ENCODE measurements at regions not wholly inside any gene's neighbourhood (a gene's known extent, or its start where the extent isn't known, plus 50 kb on each side); places are given as distances from the start of the nearest gene placed in this dataset.
"Not testable (repeated sequence)": the region's sequence is repeated elsewhere in the genome, so short reads cannot be mapped to it uniquely, and the experiment has no call there.

- DNase-seq, result no peak
Measured at GRCh38 chr7:116384936-116385635, 114.5 kb upstream of the CAV2 start.

DNA sequence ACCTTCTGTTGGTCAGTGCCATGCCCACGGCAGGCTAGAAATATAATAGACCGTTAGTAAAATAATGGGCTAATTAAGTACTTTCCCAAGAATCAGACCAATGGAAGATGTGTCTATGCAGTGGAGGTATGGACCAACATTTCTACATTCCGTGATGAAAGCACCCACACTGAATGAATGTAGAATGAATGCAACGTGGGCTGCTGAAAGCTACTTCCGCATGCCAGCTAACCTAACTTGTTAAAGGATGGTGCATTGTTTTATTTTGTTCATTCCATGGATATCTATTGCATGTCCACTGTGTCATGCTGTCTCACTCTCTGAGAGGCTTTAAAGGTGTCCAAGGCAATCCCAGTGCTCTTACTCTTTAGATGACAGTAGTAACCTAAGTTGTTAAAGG lies 112.9 kb upstream of the CAV2 start:
- DNase-seq, result no peak

DNA sequence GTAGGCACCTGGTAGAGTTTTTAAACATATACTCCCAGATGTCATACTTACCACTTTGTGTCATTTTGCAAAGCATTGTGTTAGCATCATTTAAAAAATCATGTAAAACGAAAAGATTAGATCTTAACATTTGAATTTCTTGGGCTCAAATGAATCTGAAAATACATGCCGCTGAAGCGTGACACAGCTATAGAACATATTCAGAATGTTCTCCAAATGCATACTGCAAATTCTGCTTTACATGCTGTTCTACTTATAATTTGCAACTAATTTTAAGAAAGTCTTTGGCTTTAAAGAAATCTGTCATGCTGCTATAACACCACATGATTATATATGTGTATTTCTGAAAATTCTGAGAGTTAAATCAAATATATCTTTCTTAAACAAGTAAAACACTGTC lies 109.2 kb upstream of the CAV2 start:
- no peak for DNase-seq

DNA sequence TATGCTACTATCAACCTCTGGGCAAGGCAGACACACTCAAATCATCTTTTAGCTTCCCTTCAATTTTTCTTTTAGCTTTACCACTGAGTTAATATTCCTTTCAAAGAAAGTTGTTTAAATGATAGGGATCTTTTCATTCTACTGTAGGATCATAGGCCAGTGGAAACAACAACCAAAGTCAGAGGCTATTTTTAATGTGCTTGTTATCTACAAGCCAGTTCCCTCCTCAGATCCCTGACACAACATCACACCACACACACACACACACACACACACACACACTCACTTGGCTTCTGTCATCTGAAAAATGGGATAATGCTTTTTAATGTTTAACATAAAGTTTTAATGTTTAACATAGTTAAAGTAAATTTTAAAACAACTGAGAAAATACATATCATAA lies 106.7 kb upstream of the CAV2 start:
- no peak for DNase-seq

DNA sequence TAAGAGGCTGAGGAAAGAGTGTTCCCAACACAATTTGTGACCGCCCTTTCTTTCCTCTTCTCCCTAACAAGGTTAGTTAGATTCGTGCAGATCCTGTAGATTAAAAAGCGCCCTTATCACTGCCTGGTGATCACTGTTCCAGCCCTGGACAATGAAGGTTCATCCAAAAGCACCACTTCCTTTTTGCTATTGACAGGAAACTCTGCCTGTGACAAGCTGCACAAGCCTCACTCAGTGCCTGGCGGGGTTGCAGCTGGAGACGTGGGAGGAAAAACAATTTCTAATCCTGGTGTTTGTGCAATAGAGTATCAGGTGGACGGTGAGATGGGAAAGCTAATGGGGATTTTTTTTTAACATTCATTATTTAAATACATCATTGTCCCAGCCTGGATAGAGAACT lies 105.9 kb upstream of the CAV2 start:
- DNase-seq, result no peak

DNA sequence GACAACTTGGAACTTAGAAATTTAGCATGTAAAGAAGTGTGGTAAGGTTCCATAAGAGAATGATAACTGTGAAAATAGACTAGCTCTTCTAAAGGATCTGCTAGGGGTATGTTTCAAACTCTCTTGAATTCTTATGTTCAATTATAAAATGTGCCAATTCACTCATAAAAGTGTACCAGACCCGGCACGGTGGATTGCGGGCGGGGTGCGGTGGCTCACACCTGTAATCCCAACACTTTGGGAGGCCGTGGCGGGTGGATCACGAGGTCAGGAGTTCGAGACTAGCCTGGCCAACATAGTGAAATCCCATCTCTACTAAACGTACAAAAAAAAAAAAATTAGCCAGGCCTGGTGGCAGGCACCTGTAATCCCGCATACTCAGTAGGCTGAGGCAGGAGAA lies 105.4 kb upstream of the CAV2 start:
- no peak for DNase-seq

GRCh38 chr7:116395141-116395791 lies 104.3 kb upstream of the CAV2 start:
- no peak for DNase-seq

DNA sequence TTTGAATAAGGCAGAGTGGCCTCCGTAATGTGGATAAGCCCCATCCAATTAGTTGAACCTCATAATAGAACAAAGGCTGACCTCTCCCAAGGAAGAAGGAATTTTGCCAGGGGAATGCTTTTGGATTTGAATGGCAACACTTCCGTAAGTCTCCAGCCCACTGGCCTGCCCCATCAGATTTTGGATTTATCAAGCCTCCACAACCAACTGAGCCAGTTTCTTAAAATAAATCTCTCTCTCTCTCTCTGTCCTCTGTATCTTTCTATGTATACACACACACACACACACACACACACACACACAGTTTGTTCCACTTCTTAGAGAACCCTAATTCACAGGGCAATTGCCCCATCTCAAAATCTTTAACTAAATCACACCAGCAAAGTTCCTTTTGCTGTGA lies 100.9 kb upstream of the CAV2 start:
- no peak for DNase-seq

- no peak for DNase-seq
Measured at GRCh38 chr7:116399819-116400218, 99.7 kb upstream of the CAV2 start.

DNA sequence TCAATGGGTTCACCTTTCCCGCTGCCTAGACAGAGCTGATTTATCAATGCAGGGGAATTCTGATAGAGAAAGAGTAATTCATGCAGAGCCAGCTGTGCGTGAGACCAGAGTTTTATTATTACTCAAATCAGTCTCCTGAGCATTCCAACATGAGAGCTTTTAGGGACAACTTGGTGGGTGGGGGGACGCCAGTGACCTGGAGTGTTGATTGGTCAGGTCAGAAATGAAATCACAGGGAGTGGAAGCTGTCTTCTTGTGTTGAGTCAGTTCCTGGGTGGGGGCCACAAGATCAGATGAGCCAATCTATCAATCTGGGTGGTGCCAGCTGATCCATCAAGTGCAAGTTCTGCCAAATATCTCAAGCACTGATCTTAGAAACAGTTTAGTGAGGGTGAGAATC lies 99.0 kb upstream of the CAV2 start:
- no peak for DNase-seq

DNA sequence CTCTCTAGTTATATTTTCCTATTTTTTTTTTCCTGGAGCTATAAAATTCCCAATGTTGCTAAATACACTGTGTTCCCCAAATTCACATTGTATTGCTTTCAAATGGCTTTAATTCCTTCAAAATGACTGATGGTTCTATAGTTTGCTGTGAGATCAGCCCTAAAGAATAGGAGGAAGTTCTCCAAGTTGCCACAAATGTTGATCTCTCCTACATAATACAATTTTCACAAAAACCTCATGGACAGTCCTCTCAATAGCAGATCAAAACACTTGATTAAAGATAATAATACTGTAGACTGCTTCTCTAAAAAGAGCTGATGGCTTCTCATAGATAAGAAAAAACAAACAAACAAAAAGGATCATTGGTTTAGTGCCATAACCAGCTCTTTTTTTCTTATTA lies 97.8 kb upstream of the CAV2 start:
- no peak for DNase-seq

- no peak for DNase-seq
Measured at GRCh38 chr7:116403265-116403664, 96.3 kb upstream of the CAV2 start.

DNA sequence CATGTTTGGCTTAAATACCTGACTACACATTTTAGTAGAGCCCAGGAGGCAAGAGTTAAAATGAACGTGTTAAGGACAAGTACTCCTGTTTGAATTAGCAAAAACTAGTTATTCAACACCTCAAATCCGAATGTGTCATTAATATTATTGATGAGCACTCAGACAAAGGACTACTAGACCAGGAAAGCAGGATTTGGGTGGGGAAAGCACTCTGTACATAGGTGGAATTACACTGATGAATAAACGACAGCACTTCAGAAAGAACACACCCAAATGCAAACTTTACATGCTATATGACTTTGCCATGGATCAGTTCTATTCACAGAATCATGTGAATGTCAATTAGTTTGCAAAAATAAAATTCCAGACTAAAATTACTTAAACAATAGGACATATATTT lies 95.1 kb upstream of the CAV2 start:
- no peak for DNase-seq

DNA sequence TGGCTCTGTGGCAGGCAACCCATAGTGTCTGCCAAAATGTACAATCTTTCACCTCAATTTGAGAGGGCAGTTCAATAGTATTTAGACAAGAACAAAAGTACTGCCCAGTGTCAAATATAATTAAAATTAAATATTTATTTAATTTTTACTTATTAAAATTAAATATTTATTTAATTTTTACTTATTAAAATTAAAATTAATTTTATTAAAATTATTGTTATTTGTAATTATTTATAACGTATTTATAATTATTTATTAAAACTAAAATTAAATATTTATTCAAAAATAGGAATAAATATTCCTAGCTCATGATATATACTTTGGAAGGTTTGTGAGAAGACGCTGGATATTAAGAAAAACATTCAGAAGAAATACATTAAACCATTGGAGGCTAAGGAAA lies 93.7 kb upstream of the CAV2 start:
- no peak for DNase-seq

- DNase-seq, result no peak
Measured at GRCh38 chr7:116407165-116407564, 92.4 kb upstream of the CAV2 start.

- no peak for DNase-seq
Measured at GRCh38 chr7:116408166-116408565, 91.4 kb upstream of the CAV2 start.

GRCh38 chr7:116408831-116409453 lies 90.6 kb upstream of the CAV2 start:
- DNase-seq, result not testable (repeated sequence)

DNA sequence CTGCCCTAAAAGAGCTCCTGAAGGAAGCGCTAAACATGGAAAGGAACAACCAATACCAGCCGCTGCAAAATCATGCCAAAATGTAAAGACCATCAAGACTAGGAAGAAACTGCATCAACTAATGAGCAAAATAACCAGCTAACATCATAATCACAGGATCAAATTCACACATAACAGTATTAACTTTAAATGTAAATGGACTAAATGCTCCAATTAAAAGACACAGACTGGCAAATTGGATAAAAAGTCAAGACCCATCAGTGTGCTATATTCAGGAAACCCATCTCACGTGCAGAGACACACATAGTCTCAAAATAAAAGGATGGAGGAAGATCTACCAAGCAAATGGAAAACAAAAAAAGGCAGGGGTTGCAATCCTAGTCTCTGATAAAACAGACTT lies 88.8 kb upstream of the CAV2 start:
- not testable (repeated sequence) for DNase-seq

- no peak for DNase-seq
Measured at GRCh38 chr7:116417593-116418345, 81.8 kb upstream of the CAV2 start.

GRCh38 chr7:116418524-116418923 lies 81.0 kb upstream of the CAV2 start:
- no peak for DNase-seq

GRCh38 chr7:116420003-116420402 lies 79.5 kb upstream of the CAV2 start:
- DNase-seq, result no peak

DNA sequence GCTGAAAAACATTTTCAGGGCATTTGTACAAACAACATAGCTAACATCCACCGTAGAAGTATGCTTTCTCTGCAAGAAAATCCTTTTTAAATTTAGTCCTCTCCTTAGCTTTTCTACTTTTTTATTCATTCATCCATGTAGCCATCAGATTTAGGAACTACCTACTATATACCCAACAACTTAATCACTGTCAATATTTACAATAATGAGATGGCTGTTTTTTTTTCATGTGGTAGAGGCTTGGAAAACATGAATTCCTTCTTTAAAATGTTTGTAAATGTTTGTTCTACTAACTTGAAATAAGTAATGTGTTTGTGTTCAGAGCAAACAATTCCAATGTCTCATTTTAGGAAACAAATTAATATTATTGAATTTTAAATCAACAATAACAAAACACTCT lies 78.2 kb upstream of the CAV2 start:
- DNase-seq, result no peak

GRCh38 chr7:116422683-116423082 lies 76.9 kb upstream of the CAV2 start:
- DNase-seq, result no peak

- DNase-seq, result no peak
Measured at GRCh38 chr7:116423499-116423898, 76.0 kb upstream of the CAV2 start.
